ENCODE measurements at regions not wholly inside any gene's neighbourhood (a gene's known extent, or its start where the extent isn't known, plus 50 kb on each side); places are given as distances from the start of the nearest gene placed in this dataset.

DNA sequence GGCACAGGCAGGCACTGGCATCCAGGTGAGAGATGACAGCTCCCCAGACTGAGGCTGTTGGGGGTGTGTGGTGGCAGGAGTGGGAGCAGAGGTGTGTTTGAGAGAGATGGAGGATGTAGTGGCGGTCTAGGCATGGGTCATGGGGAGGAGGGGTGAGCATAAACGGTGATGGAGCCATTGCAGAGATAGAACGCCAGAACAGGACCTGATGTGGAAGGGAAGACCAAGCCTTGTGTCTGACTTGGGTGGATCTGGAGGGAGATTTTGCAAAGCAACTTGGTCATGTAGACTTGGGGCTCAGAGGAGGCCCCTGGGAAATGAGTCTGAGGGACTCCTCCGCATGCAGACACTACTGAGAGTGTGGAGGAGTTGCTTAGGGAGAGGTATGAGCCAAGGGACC lies 50.0 kb upstream of the CLDN5 start:
- H3K27ac ChIP-seq: no peak overlapping the region
- TF ChIP-seq CTCF (IDR thresholded peaks at IDR 0.05; ENCODE audit: low read depth, low read length, missing control alignments): no peak
- H3K27me3 ChIP-seq (replicated peaks): no peaks in the 10 kb centered on the region
- no peaks in the 10 kb centered on the region for H3K36me3 ChIP-seq (replicated peaks)
- in situ Hi-C loops (cut with HindIII; ENCODE audit: low pct_ligation_motif_present, low sequenced_read_pairs): no loop called here
- no peak for DNase-seq
- H3K4me3 ChIP-seq (ENCODE audit: low read depth, low read length): no peak overlapping the region

DNA sequence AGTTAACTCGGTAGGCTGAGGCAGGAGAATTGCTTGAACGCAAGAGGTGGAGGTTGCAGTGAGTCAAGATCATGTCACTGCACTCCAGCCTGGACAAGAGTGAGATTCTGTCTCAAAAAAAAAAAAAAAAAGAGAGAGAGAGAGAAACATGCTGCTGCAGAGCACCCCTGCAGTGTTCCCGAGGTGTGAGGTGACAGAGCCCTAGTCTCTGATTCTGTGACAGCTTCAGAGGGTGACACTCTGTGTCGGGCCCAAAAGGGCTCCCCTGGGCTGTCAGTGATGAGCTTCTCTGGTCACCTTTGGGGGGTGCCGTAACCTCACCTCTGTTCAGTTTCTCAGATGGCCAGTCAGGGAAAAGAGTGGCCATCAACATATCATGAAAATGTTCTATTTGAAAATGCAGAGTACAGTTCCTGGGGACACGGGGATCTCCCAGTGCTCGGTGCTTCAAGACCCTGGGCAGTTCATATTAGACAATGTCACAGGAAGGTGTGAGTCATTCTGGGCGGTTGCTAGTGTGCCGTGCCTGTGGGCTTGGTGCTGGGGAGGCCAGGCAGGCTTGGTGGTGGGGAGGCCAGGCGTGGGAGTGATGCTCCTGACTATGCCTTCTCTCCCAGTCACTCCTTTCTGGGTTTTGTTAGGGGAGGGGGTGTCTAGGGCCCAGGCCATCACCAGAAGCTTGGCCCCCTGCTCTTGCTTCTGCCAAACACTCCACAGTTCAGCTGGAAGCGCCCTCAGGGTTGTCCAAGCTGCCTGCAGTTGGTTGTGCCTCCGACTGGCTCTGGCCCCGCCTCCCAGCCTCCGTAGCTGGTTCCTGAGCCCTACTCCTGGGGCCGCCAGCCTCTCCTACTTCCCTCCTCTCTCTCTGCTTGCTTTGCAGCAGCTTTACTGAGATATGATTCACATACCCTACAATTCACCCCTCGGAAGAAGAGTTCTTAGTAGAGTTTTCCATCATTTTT lies 52.5 kb upstream of the CLDN5 start:
- Histone ChIP-seq H3K27ac (peak overlapping the region; percentile 66), H3K36me3 (replicated peaks) (no peaks in the 10 kb centered on the region), H3K27me3 (replicated peaks) (no peaks in the 10 kb centered on the region), H3K4me3 (ENCODE audit: low read depth, low read length) (peak overlapping the region; percentile 9)
- no peak for TF ChIP-seq CTCF (IDR thresholded peaks at IDR 0.05; ENCODE audit: low read depth, low read length, missing control alignments)
- in situ Hi-C loops (cut with HindIII; ENCODE audit: low pct_ligation_motif_present, low sequenced_read_pairs): no loop called here
- DNase-seq: peak; percentile 78

DNA sequence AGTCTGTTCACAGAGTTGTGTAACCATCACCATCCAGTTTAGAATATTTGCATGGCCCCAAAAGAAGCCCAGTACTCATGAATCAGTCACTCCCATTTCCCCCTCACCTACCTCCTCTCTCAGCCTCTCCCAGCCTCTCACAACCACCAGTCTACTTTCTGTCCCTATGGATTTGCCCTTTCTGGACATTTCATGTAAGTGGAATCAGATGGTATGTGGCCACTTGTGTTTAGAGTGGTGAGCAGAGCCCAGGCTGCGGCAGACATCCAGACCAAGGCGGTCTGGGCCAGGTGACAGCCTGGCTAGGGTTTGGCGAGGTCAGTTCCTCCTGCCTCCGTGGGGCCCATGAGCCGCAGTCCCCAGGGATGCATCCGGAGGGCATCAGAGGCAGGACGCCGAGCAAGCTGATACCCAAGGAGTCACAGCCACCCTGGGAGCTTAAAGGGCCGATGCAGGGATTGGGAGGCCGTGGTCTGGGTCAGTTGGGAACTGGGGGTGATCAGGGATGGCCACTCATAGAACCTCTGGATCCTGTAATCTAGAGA lies 53.3 kb upstream of the CLDN5 start:
- TF ChIP-seq CTCF (IDR thresholded peaks at IDR 0.05; ENCODE audit: low read depth, low read length, missing control alignments): no peak
- Histone ChIP-seq H3K36me3 (replicated peaks) (no peaks in the 10 kb centered on the region), H3K4me3 (ENCODE audit: low read depth, low read length) (no peak overlapping the region), H3K27me3 (replicated peaks) (no peaks in the 10 kb centered on the region), H3K27ac (peak overlapping the region; percentile 66)
- in situ Hi-C loops (cut with HindIII; ENCODE audit: low pct_ligation_motif_present, low sequenced_read_pairs): no loop called here
- no peak for DNase-seq

DNA sequence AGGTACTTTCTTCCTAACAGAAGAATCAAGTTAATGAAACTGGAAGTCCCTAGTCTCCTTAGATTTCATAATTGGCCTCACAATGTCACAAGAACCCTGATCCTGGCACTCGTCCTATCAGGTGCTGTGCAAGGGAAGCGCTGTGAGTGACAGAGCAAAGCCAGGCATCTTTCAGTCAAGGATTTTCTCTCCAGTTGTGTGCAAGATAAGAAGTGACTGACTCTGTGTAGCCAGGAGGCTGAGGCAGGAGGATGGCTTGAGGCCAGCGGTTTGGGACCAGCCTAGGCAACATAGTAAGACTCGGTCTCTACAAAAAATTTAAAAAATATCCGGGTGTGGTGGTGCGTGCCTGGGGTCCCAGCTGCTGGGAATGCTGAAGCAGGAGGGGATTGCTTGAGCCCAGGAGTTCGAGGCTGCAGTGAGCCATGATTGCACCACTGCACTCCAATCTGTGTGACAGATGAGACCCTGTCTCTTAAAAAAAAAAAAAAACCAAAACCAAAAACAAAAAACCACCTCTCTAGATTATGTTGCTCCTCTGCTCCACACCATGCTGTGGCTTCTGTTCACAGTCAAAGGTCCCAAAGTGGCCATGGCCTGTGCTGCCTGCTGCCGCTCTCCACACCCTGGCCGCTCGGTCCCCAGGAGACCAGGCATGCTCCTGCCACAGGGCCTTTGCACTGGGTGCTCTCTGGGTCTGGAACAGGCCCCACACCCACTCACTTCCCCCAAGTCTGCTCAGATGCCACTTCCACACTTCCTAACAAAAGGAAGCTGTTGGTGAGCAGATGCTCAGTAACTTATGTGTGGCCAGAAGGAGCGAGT lies 54.2 kb upstream of the CLDN5 start:
- Histone ChIP-seq H3K36me3 (replicated peaks) (no peaks in the 10 kb centered on the region), H3K27me3 (replicated peaks) (no peaks in the 10 kb centered on the region), H3K27ac (no peak overlapping the region), H3K4me3 (ENCODE audit: low read depth, low read length) (no peak overlapping the region)
- DNase-seq: no peak
- in situ Hi-C loops (cut with HindIII; ENCODE audit: low pct_ligation_motif_present, low sequenced_read_pairs): no loop called here
- no peak for TF ChIP-seq CTCF (IDR thresholded peaks at IDR 0.05; ENCODE audit: low read depth, low read length, missing control alignments)

DNA sequence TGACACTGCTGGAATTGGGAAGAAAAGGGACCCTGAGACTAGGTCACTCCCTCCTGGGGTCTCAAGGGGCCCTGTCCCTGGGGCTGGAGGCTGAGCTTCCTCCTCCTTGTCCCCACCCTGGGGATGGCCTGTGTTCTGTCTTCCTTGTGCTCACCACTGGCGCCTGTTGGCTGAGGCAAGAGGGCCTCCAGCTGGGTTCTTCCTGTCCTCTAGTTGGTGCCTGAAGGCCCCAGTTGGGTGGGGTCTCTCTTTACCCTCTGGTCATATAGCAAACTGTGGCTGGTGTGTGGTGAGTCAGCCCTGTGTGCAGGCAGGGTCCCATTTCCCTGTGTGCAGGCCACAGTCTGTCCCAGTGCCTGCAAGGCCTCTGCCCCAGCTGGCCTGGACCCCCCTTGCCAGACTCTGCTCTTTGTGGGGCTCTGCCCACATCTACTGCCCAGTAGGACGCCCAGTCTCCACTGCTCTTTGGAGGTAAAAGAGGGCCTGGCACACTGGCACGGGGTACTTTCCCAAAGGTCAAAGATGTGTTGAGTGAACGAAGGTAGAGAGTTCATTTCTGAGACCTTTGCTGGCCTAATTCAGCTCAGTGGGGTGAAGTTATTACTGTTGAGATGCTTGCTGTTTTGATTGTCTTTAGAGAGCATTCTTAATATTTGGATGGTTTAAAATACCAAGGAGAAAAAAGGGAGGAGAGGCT lies 55.1 kb upstream of the CLDN5 start:
- no peak for DNase-seq
- Histone ChIP-seq H3K27me3 (replicated peaks) (no peaks in the 10 kb centered on the region), H3K4me3 (ENCODE audit: low read depth, low read length) (no peak overlapping the region), H3K27ac (no peak overlapping the region), H3K36me3 (replicated peaks) (no peaks in the 10 kb centered on the region)
- in situ Hi-C loops (cut with HindIII; ENCODE audit: low pct_ligation_motif_present, low sequenced_read_pairs): no loop called here
- TF ChIP-seq CTCF (IDR thresholded peaks at IDR 0.05; ENCODE audit: low read depth, low read length, missing control alignments): no peak
